NOMO-1 (cell line): ENCODE measurements at regions not wholly inside any gene's neighbourhood (a gene's known extent, or its start where the extent isn't known, plus 50 kb on each side); places are given as distances from the start of the nearest gene placed in this dataset.
"Not testable (repeated sequence)": the region's sequence is repeated elsewhere in the genome, so short reads cannot be mapped to it uniquely, and the experiment has no call there.

Source experiments
- DNase-seq, 2 experiments: peaks; one replicate each; lab custom pipeline; 2025; ENCODE audit not compliant: unreplicated experiment in 2 of 2; lab: John Stamatoyannopoulos, UW

- DNase-seq = not testable (repeated sequence)
Measured at GRCh38 chr9:42239445-42240260, 56.2 kb downstream of the SPATA31A6 start.

DNA sequence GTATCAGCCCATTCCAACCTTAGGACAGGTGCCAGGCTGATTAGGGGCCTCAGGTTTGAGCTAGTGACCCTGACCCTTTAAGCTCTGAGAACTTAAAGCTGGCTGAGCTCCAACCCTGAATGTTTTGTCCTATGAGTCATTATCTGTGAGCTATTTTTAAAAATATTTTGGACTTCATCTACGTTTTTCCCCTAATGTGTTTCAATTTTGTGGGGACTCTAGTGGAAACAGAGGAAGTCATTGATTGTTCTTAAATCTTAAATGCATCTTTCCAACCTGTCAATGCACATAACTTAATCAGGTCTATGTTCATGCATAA, 56.8 kb downstream of the SPATA31A6 start:
- DNase-seq = not testable (repeated sequence)

- not testable (repeated sequence) for DNase-seq
Measured at GRCh38 chr9:42243211-42243610, 59.8 kb downstream of the SPATA31A6 start.

GRCh38 chr9:42243822-42244221, 60.4 kb downstream of the SPATA31A6 start:
- not testable (repeated sequence) for DNase-seq

GRCh38 chr9:42268729-42269128, 85.3 kb downstream of the SPATA31A6 start:
- DNase-seq = not testable (repeated sequence)

- DNase-seq = not testable (repeated sequence)
Measured at GRCh38 chr9:42269171-42269570, 85.7 kb downstream of the SPATA31A6 start.

- not testable (repeated sequence) for DNase-seq
Measured at GRCh38 chr9:42273191-42273590, 89.7 kb downstream of the SPATA31A6 start.

GRCh38 chr9:42275141-42275540, 91.7 kb downstream of the SPATA31A6 start:
- no peak for DNase-seq

DNA sequence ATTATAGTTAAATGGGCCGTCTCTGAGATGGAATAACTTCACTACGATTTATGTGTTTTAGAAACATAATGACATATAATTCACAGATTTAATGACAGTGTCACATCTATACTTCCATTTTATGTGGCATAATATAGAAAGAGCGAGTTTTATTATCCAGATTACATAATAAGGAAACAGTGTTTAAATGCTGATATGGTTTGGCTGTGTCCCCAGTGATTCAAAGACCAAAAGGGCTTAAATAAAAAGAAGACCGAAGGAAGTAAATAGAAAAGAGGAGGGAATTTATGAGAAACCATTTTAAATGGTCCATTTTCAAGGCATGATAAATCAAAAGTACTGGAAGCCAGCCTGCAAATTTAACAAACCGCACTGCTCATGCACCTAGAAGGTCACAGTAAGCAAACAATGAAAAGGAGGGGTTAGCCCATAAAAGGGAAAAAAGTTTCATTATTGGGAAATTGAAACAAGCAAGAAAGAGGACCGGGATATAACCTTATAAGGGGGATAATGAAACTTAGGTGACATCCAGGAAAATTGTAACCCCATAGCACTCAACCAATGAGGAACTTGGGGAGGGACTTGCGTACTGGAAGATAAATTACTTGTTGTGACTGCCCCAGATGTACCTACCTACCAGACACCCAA, 99.2 kb downstream of the SPATA31A6 start:
- DNase-seq = not testable (repeated sequence)

- not testable (repeated sequence) for DNase-seq
Measured at GRCh38 chr9:42283179-42283543, 99.7 kb downstream of the SPATA31A6 start.

GRCh38 chr9:42286145-42286845, 102.8 kb downstream of the SPATA31A6 start:
- not testable (repeated sequence) for DNase-seq

DNA sequence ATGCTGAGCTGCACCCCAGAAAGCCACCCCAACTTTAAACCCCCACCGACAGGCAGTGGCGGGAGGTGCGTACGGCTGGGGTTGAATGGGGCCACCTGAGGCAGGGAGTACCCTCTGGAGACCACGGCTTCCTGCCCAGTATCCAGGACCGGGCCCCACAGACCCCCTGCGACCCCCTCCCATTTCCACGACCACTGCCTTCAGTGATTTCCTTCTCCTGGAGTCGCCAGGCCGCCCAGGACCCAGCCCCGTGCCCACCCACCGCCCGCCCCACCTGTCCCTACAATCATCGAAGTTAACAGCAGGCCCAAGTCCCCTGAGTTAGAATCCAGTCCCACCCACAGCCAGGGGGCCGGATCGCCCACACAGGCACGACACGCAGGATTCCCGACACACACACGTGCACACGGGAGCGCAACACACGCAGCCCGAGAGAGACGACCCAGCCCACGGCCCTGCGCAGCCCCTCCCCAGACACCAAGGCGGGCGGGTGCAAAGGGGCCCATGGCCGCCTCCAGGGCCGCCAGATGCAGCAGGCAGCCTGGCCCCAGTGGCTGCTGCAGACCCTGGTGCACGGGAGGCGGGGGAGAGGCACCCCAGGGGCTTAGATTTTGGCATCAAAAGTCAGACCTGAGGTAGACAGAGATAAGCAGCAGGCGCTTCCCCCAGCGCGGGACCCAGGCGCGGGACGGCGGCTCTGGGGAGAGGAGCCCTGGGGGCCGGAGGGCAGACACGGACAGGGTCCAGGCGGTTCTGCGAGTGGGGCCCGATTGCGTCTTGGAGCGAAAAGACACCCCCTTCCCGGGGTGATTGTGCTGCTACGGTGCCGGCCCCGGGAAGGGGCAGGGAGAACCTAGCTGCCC, 104.8 kb downstream of the SPATA31A6 start:
- DNase-seq = not testable (repeated sequence)

GRCh38 chr9:42288865-42289229, 105.4 kb downstream of the SPATA31A6 start:
- not testable (repeated sequence) for DNase-seq

DNA sequence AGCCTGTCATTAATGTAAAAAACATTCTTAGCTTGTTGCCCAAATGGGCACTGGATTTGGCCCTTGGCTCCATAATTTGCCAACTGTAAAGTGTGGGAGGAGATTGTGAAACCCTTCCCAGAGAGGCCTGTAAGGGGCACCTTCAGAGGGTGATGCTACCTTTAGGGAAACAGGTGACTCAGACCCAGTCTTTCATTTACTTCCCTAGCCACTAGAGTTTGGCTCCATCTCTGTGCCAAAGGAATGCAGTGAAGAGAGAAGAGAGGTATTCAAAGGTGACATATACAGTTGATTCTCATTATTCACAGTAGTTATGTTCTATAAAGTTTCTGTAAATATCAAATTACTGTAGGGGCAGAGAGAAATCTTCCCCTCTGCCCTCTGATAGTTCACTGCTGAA, 116.7 kb downstream of the SPATA31A6 start:
- DNase-seq = not testable (repeated sequence)

DNA sequence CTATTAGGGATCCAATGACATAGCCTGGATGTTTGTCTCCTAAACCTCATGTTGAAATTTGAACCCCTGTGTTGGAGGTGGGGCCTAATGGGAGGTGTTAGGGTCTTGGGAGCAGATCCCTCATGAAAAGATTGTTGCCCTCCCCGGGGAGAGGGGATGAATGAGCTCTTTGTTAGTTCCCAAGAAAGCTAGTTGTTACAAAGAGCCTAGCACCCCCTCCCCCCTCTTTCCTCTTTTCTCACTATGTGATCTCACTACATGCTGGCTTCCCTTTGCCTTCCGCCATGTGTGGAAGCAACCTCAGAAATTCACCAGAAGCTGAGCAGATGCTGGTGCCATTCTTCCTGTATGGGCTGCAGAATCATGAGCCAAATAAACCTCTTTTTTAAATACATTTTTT, 123.2 kb downstream of the SPATA31A6 start:
- not testable (repeated sequence) for DNase-seq

DNA sequence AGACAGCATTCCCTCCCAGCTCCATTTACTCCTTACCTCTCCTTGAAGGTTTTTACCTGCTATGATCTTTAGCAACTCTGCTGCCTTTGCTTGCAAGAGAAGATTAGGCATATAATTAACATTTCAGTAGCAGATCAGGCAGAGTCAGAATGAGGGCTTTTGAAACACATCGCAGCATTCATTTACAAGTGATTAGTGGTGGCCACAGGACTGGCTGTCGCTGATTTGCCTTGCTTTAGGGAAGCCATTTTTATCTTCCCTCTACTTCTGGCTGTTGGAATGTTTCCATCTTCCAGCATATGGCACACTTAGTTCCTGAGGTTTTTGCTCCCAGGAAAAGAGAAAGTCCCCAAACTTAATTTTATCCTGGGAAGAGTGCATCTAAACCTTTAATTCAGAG, 124.0 kb downstream of the SPATA31A6 start:
- DNase-seq = not testable (repeated sequence)

GRCh38 chr9:42310972-42311371, 127.5 kb downstream of the SPATA31A6 start:
- DNase-seq = not testable (repeated sequence)

DNA sequence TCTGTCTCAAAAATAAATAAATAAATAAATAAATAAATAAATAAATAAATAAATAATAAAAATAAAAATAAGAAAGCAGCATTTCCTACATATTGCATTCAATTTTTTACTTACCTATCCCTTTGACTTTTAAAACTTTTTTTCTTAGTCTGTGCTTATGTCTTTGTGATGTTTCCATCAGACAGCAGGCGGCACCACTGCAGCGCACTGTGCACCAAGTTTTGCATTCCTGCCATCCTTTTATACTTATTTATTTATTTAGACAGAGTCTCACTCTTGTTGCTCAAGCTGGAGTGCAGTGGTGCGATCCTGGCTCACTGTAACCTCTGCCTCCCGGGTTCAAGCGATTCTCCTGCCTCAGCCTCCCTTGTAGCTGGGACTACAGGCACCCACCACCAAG, 132.6 kb downstream of the SPATA31A6 start:
- not testable (repeated sequence) for DNase-seq

GRCh38 chr9:42317677-42318076, 134.2 kb downstream of the SPATA31A6 start:
- not testable (repeated sequence) for DNase-seq

DNA sequence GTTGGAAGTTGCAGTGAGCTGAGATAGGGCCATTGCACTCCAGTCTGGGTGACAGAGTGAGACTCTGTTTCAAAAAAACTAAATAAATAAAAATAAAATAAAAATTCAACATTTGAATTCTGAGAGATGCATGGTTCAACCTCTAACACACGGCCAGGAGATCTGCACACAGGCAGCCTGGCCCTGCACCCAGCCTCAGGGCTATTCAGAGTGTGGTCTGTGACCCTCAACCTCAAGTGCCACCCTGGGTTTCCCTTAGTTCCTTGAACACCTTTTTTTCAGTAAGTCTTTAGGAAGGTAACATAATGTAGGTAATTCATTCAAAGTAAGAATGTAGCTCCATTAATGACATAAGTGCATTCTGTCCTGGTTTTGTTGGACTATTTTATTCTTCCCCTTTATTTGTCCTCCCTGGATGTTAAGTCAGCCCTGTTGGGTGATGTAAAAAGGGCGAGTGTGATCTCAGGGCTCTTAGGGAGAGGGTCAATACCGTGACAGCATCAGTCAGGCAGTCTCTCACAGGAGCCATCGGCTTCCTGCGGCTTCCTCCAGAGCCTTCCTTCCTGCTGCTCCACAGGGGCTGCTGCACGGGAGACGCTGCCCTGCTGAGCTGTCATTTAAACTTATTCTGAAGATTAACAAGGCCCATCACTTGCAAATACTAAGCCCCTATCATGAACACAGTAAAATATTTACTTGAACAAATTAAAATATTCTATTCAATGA, 139.8 kb downstream of the SPATA31A6 start:
- DNase-seq = not testable (repeated sequence)
